Sigmoid colon (tissue), 6 donors: ENCODE measurements at regions not wholly inside any gene's neighbourhood (a gene's known extent, or its start where the extent isn't known, plus 50 kb on each side); places are given as distances from the start of the nearest gene placed in this dataset.

Experiments
- DNase-seq: peaks from one replicate; pipeline ENCODE4 v3.0.0-alpha.2; 2019
- H3K27ac ChIP-seq, 4 donors: fragments of 200-600 bp; sonication (generic); one replicate each; pipeline ENCODE4 v1.5.1; 2016 to 2019; ENCODE audit warnings: mild to moderate bottlenecking in 1 of 4
- H3K27me3 ChIP-seq, 3 donors: fragments of 200-600 bp; sonication (generic); one replicate each; pipeline ENCODE4 v1.5.1; 2019; ENCODE audit warnings: mild to moderate bottlenecking in 1 of 3
- H3K36me3 ChIP-seq, 4 donors: fragments of 200-600 bp; sonication (generic); one replicate each; pipeline ENCODE4 v1.5.1; 2016 to 2019
- H3K4me1 ChIP-seq, 4 donors: fragments of 200-600 bp; sonication (generic); one replicate each; pipeline ENCODE4 v1.5.1; 2017 to 2019
- H3K4me3 ChIP-seq, 4 donors: fragments of 200-600 bp; sonication (generic); one replicate each; pipeline ENCODE4 v1.5.1; 2017 to 2019; ENCODE audit warnings: mild to moderate bottlenecking in 2 of 4, moderate library complexity in 1 of 4
- H3K9me3 ChIP-seq, 4 donors: fragments of 200-600 bp in 3 of 4; sonication (generic) in 3 of 4; one replicate each; pipeline versions ENCODE4 v1.5.1 to v1.6.1; 2013 to 2019
- EP300 ChIP-seq, 4 donors: sonication (generic); formaldehyde crosslinking; IDR thresholded peaks; one replicate each; pipeline ENCODE4 v1.6.1; 2017; ENCODE audit warnings: antibody characterized with exemption in 4 of 4
- POLR2A ChIP-seq, 2 donors: fragments of 450-650 bp; IDR thresholded peaks; one replicate each; pipeline ENCODE4 v1.6.1; 2016; ENCODE audit warnings: antibody characterized with exemption in 2 of 2, mild to moderate bottlenecking in 2 of 2, moderate library complexity in 2 of 2
- POLR2AphosphoS5 ChIP-seq, 4 donors: sonication (generic); formaldehyde crosslinking; IDR thresholded peaks; one replicate each; pipeline ENCODE4 v1.6.1; 2017; ENCODE audit warnings: antibody characterized with exemption in 4 of 4
- WGBS, 2 donors: extraction: QIAGEN DNeasy Blood & Tissue Kit; methylation state at CpG; one replicate each; pipeline ENCODE4 v1.1.7; 2013; 5-methylcytosine and 5-hydroxymethylcytosine counted together
- intact Hi-C: fragments of 100-400 bp; cut with DNase I; formaldehyde crosslinking; loops from one replicate; pipeline ENCODE4 v1.15.1; 2023
- TF ChIP-seq, protein P1 (sequence below), 4 experiments: fragments of 450-650 bp in 3 of 4; fragments of 200-600 bp in 1 of 4; IDR thresholded peaks; one replicate each; pipeline ENCODE4 v1.5.1; 2016 to 2019; ENCODE audit warnings: antibody characterized with exemption in 4 of 4, mild to moderate bottlenecking in 3 of 4, moderate library complexity in 2 of 4
- donor health status: healthy with polysubstance abuse.
- donor health status: healthy.

DNA sequence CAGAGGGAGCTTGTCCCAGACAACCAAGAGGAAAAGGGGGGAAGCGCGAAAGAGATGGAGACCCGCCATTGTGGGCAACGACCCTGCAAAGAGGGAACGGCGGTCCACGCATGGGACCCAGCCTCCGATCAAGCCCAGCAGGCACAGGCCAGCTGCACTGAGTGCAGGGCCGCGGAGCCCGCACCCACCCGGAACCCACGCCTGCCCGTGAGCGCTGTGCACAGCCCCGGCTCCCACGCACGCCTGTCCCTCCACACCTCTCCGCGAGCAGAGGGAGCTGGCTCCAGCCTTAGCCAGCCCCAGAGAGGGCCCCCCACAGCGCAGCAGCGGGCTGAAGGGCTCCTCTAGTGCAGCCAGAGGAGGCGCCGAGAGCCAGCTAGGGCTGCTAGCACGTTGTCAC, 416.5 kb downstream of the DMRTA1 start:
- no peaks in the 10 kb centered on the region for H3K27me3 ChIP-seq
- H3K36me3 ChIP-seq = no peaks in the 10 kb centered on the region
- H3K27ac ChIP-seq = no peak overlapping the region
- peaks cover 0 to 2% (median 0%) of the 10 kb centered on the region in 4 donors for H3K9me3 ChIP-seq
- no peak overlapping the region for H3K4me3 ChIP-seq
- H3K4me1 ChIP-seq = no peaks in the 10 kb centered on the region
- intact Hi-C loops = no loop called here
- WGBS, 2 donors = 95 to 96% methylated on average over 25 of the region's 25 CpGs
- TF ChIP-seq POLR2AphosphoS5 (IDR thresholded peaks at IDR 0.05) (no peak), POLR2A (IDR thresholded peaks at IDR 0.05) (no peak), EP300 (IDR thresholded peaks at IDR 0.05) (no peak)
- TF ChIP-seq, protein P1, sequence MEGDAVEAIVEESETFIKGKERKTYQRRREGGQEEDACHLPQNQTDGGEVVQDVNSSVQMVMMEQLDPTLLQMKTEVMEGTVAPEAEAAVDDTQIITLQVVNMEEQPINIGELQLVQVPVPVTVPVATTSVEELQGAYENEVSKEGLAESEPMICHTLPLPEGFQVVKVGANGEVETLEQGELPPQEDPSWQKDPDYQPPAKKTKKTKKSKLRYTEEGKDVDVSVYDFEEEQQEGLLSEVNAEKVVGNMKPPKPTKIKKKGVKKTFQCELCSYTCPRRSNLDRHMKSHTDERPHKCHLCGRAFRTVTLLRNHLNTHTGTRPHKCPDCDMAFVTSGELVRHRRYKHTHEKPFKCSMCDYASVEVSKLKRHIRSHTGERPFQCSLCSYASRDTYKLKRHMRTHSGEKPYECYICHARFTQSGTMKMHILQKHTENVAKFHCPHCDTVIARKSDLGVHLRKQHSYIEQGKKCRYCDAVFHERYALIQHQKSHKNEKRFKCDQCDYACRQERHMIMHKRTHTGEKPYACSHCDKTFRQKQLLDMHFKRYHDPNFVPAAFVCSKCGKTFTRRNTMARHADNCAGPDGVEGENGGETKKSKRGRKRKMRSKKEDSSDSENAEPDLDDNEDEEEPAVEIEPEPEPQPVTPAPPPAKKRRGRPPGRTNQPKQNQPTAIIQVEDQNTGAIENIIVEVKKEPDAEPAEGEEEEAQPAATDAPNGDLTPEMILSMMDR (IDR thresholded peaks at IDR 0.05) = no peak
- DNase-seq = no peak

DNA sequence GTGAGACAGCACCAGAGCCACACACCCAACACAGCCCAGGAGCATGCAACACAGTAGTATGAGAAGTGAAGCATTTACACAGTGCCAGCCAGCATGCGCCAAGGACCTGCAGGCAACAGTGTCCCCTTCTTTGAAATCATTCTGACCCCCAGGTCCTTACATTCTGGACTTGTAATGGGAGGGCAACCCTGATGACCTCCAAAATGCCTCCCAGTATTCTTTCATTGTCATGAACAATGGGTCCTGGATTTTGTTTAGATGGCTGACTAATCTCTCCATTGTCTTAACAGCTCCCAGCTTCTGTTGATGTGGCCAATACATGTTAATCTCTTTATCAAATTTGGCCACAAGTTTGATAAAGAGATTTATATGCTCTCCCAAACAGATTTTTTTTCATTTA, 417.1 kb downstream of the DMRTA1 start:
- DNase-seq = no peak
- WGBS, 2 donors = 91 to 98% methylated on average over 1 of the region's 1 CpG

DNA sequence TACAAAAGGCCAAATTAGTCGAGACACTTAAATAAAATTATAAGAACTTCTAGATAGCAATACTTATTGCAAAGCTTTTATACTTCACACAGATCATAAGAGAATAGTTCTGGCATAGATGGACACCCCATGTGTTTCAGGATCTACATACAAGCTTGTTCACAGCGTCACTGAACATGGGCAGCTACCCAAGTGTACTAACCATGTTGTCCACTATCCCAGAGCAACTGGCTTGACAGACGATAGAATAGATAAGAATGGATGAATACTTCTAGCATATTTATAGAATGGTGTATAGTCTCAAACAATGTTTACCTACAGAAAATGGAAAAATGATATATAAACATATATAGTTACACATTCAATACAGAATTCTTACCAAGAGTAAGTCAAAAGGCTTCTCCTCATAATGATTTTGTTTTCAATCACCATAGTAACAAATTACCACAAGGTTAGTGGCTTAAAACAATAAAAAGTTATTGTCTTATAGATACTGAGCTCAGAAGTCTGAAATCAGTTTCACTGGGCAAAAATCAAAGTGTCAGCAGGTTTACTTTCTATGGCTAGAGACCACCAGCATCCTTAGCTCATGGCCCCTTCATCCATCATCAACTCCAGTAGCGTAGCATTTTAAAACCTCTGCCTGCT, 446.7 kb downstream of the DMRTA1 start:
- WGBS, 2 donors = 22 to 66% methylated on average over 4 of the region's 4 CpGs
- Histone ChIP-seq H3K27ac (no peak overlapping the region), H3K9me3 (no peaks in the 10 kb centered on the region), H3K4me3 (no peak overlapping the region), H3K36me3 (no peaks in the 10 kb centered on the region), H3K27me3 (no peaks in the 10 kb centered on the region), H3K4me1 (no peaks in the 10 kb centered on the region)
- TF ChIP-seq POLR2A (IDR thresholded peaks at IDR 0.05) (no peak), EP300 (IDR thresholded peaks at IDR 0.05) (no peak), POLR2AphosphoS5 (IDR thresholded peaks at IDR 0.05) (no peak)
- TF ChIP-seq, protein P1 (IDR thresholded peaks at IDR 0.05) = no peak
- intact Hi-C loops = no loop called here
- DNase-seq = no peak

More for the DNA sequence above, 417.1 kb downstream of the DMRTA1 start:
- Histone ChIP-seq H3K27ac (no peak overlapping the region), H3K4me1 (no peaks in the 10 kb centered on the region), H3K9me3 (peaks cover 0 to 2% (median 0%) of the 10 kb centered on the region in 4 donors), H3K36me3 (no peaks in the 10 kb centered on the region), H3K4me3 (no peak overlapping the region), H3K27me3 (no peaks in the 10 kb centered on the region)
- TF ChIP-seq, protein P1 (IDR thresholded peaks at IDR 0.05) = no peak
- TF ChIP-seq POLR2A (IDR thresholded peaks at IDR 0.05) (no peak), POLR2AphosphoS5 (IDR thresholded peaks at IDR 0.05) (no peak), EP300 (IDR thresholded peaks at IDR 0.05) (no peak)
- intact Hi-C loops = no loop called here

DNA sequence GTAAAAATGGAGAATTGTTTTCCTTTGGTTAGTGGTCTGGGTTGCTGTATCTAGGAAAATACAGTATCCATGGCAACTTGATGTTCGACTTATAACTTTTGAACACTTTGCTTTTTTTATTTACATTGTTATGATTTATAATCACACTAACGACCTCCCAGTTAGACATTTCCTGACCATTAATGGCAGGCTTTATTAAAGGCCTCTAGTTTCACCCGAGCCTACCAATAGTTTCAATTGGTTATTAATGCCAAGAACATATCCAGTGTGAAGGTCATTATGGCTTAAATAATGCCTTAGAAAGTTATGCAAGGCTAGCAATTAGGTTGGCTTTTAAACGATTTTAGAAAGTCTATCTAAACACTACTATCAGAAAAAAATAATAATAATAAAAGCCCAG, 452.0 kb downstream of the DMRTA1 start:
- 55 to 57% methylated on average over 4 of the region's 4 CpGs for WGBS, 2 donors
- TF ChIP-seq, protein P1 (IDR thresholded peaks at IDR 0.05) = no peak
- TF ChIP-seq EP300 (IDR thresholded peaks at IDR 0.05) (no peak), POLR2A (IDR thresholded peaks at IDR 0.05) (no peak), POLR2AphosphoS5 (IDR thresholded peaks at IDR 0.05) (no peak)
- Histone ChIP-seq H3K4me3 (no peak overlapping the region), H3K27me3 (no peaks in the 10 kb centered on the region), H3K27ac (no peak overlapping the region), H3K9me3 (no peaks in the 10 kb centered on the region), H3K4me1 (no peaks in the 10 kb centered on the region), H3K36me3 (no peaks in the 10 kb centered on the region)
- intact Hi-C loops = no loop called here
- no peak for DNase-seq

DNA sequence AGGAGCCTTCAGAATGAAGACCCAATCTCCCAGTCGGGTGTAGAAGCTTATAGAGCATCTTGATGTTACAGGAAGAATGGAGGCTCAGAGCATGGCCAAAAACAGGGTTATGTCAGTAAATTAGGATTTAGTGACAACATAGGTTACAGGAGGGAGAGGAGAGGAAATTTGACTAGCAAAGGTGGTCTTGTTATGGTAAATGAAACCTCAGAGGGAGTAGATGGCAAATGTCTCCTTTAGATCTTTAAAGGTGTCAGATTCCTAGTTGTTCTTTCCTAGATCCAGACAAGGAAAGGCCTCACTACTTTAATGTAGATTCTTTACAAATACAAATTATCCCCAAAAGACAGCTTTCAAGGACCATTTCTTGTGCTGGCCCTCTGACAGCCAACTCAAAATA, 465.0 kb downstream of the DMRTA1 start:
- no peak for DNase-seq
- H3K4me1 ChIP-seq = no peaks in the 10 kb centered on the region
- H3K36me3 ChIP-seq = no peaks in the 10 kb centered on the region
- no peaks in the 10 kb centered on the region for H3K9me3 ChIP-seq
- TF ChIP-seq EP300 (IDR thresholded peaks at IDR 0.05) (no peak), POLR2A (IDR thresholded peaks at IDR 0.05) (no peak)
- TF ChIP-seq, protein P1 (IDR thresholded peaks at IDR 0.05) = no peak
- WGBS, 2 donors = 48 to 74% methylated on average over 1 of the region's 1 CpG
- no peaks in the 10 kb centered on the region for H3K27me3 ChIP-seq
- intact Hi-C loops = no loop called here
- H3K27ac ChIP-seq = no peak overlapping the region
- H3K4me3 ChIP-seq = no peak overlapping the region
